ENCODE measurements at regions not wholly inside any gene's neighbourhood (a gene's known extent, or its start where the extent isn't known, plus 50 kb on each side); places are given as distances from the start of the nearest gene placed in this dataset.

DNA sequence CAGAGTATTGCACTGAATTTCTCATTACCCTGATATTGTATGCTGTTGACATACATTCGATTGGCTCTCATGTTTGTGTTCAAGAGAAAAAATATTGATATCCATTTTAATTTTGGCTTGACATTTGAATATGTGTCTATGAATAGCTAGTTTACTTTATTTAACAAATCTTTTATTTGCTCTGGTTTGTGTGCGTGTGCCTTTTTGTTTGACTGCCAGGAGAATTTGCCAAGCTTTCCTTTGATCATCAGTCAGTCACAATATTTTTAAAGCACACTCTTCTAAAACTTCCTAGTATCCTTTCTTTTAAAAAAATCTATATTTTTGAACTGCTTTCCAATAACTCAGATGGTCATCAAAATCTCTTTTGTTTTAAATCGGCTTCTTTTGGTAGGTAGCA, 179.3 kb upstream of the FLRT2 start:
- no peak for TF ChIP-seq EZH2 (IDR thresholded peaks at IDR 0.05; ENCODE audit: borderline replicate concordance, low read length)
- TF ChIP-seq, protein P1, sequence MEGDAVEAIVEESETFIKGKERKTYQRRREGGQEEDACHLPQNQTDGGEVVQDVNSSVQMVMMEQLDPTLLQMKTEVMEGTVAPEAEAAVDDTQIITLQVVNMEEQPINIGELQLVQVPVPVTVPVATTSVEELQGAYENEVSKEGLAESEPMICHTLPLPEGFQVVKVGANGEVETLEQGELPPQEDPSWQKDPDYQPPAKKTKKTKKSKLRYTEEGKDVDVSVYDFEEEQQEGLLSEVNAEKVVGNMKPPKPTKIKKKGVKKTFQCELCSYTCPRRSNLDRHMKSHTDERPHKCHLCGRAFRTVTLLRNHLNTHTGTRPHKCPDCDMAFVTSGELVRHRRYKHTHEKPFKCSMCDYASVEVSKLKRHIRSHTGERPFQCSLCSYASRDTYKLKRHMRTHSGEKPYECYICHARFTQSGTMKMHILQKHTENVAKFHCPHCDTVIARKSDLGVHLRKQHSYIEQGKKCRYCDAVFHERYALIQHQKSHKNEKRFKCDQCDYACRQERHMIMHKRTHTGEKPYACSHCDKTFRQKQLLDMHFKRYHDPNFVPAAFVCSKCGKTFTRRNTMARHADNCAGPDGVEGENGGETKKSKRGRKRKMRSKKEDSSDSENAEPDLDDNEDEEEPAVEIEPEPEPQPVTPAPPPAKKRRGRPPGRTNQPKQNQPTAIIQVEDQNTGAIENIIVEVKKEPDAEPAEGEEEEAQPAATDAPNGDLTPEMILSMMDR (conservative IDR thresholded peaks at IDR 0.05 in 1 of 2, IDR thresholded peaks at IDR 0.05 in 1 of 2; ENCODE audit: extremely low read depth in 1 of 2, insufficient read depth in 1 of 2, low read depth in 1 of 2, low read length in 2 of 2) = no peak

Measured in mammary epithelial cell (primary cell).